KBM-7 (cell line): ENCODE measurements at regions not wholly inside any gene's neighbourhood (a gene's known extent, or its start where the extent isn't known, plus 50 kb on each side); places are given as distances from the start of the nearest gene placed in this dataset.
"Not testable (repeated sequence)": the region's sequence is repeated elsewhere in the genome, so short reads cannot be mapped to it uniquely, and the experiment has no call there.

Experiments used
- DNase-seq: peaks from one replicate; pipeline ENCODE4 v3.0.0-alpha.2; 2015
- in situ Hi-C: fragments of 300-500 bp; cut with MboI; formaldehyde crosslinking; loops from 2 replicates; pipeline ENCODE4 v1.14.3; 2020; ENCODE audit warnings: low sequenced_read_pairs, low pct_unique_long_range_greater_than_20kb, mixed read lengths

- DNase-seq = no peak
- in situ Hi-C loops = no loop called here
Observed at GRCh38 chr21:28309596-28309995, 683.1 kb downstream of the LTN1 start.

GRCh38 chr21:28308516-28308915, 684.2 kb downstream of the LTN1 start:
- in situ Hi-C loops = no loop called here
- no peak for DNase-seq

- DNase-seq = no peak
- in situ Hi-C loops = no loop called here
Observed at GRCh38 chr21:28299946-28300345, 692.7 kb downstream of the LTN1 start.

GRCh38 chr21:28298251-28298672, 694.4 kb downstream of the LTN1 start:
- no peak for DNase-seq
- in situ Hi-C loops = no loop called here

GRCh38 chr21:28294051-28294450, 698.6 kb downstream of the LTN1 start:
- in situ Hi-C loops = no loop called here
- DNase-seq = no peak

GRCh38 chr21:28283641-28284490, 708.8 kb downstream of the LTN1 start:
- no peak for DNase-seq

GRCh38 chr21:28282833-28283232, 709.8 kb downstream of the LTN1 start:
- DNase-seq = no peak
- in situ Hi-C loops = no loop called here

More at GRCh38 chr21:28283641-28284490, 708.8 kb downstream of the LTN1 start:
- in situ Hi-C loops = no loop called here

- in situ Hi-C loops, DNase-seq: not testable (repeated sequence)
Observed at GRCh38 chr21:28281357-28281756, 711.3 kb downstream of the LTN1 start.

GRCh38 chr21:28280611-28281010, 712.1 kb downstream of the LTN1 start:
- in situ Hi-C loops = no loop called here
- DNase-seq = no peak

GRCh38 chr21:28277324-28277723, 715.4 kb downstream of the LTN1 start:
- in situ Hi-C loops = no loop called here
- no peak for DNase-seq

GRCh38 chr21:28272272-28272992, 720.2 kb downstream of the LTN1 start:
- in situ Hi-C loops = no loop called here
- no peak for DNase-seq

GRCh38 chr21:28269173-28269572, 723.5 kb downstream of the LTN1 start:
- in situ Hi-C loops = no loop called here
- DNase-seq = no peak

GRCh38 chr21:28268685-28269084, 724.0 kb downstream of the LTN1 start:
- no peak for DNase-seq
- in situ Hi-C loops = no loop called here

- in situ Hi-C loops = no loop called here
- DNase-seq = no peak
Observed at GRCh38 chr21:28267449-28267848, 725.2 kb downstream of the LTN1 start.

- no peak for DNase-seq
Observed at GRCh38 chr21:28266061-28266460, 726.6 kb downstream of the LTN1 start.

GRCh38 chr21:28263974-28264373, 728.7 kb downstream of the LTN1 start:
- DNase-seq = no peak
- in situ Hi-C loops = no loop called here

More at GRCh38 chr21:28266061-28266460, 726.6 kb downstream of the LTN1 start:
- in situ Hi-C loops = no loop called here

GRCh38 chr21:28261298-28261697, 731.4 kb downstream of the LTN1 start:
- in situ Hi-C loops = no loop called here
- DNase-seq = no peak

GRCh38 chr21:28257276-28257675, 735.4 kb downstream of the LTN1 start:
- no peak for DNase-seq
- in situ Hi-C loops = no loop called here

- in situ Hi-C loops = no loop called here
- no peak for DNase-seq
Observed at GRCh38 chr21:28256837-28257236, 735.8 kb downstream of the LTN1 start.

- DNase-seq = no peak
- in situ Hi-C loops = no loop called here
Observed at GRCh38 chr21:28256420-28256831, 736.3 kb downstream of the LTN1 start.
